C4-2B (cell line): ENCODE measurements at regions not wholly inside any gene's neighbourhood (a gene's known extent, or its start where the extent isn't known, plus 50 kb on each side); places are given as distances from the start of the nearest gene placed in this dataset.

Source experiments
- CTCF ChIP-seq: fragments of 450-650 bp; conservative IDR thresholded peaks from 2 replicates; pipeline ENCODE4 v1.5.1; 2017; ENCODE audit warnings: mild to moderate bottlenecking
- ZFX ChIP-seq: fragments of 450-650 bp; IDR thresholded peaks from 2 replicates; pipeline ENCODE4 v1.6.1; 2017

GRCh38 chr1:4057603-4058002, 157.5 kb upstream of the C1orf174 start:
- no peak for TF ChIP-seq ZFX
- no peak for TF ChIP-seq CTCF
